B cell (primary cell): ENCODE measurements at regions not wholly inside any gene's neighbourhood (a gene's known extent, or its start where the extent isn't known, plus 50 kb on each side); places are given as distances from the start of the nearest gene placed in this dataset.

Source experiments
- ATAC-seq: fragments of 200-7000 bp; cut with Tn5 transposase; one replicate; pipeline ENCODE4 v1.10.0; 2021; ENCODE audit warnings: low read depth, mild to moderate bottlenecking, moderate number of reproducible peaks, moderate library complexity
- CTCF ChIA-PET: fragments of 350-600 bp; sonication (Branson Sonifier 250); formaldehyde crosslinking; loops from one replicate; lab custom pipeline; 2021; ENCODE audit warnings: antibody characterized with exemption, inconsistent platforms; lab: Charles Lee
- POLR2A ChIA-PET: fragments of 350-600 bp; sonication (Branson Sonifier 250); formaldehyde crosslinking; loops from one replicate; lab custom pipeline; 2021; ENCODE audit warnings: antibody characterized with exemption; lab: Charles Lee
- DNase-seq: peaks from one replicate; pipeline ENCODE4 v3.0.0; 2013
- H2AFZ ChIP-seq: 2 replicates; pipeline ENCODE4 v1.6.1; 2012; ENCODE audit warnings: mild to moderate bottlenecking, low read depth, low read length; ENCODE audit not compliant: insufficient read depth, poor library complexity, severe bottlenecking
- H3K27ac ChIP-seq, 2 donors: 1 replicate in 1 of 2; 2 replicates in 1 of 2; pipeline ENCODE4 v1.5.1; 2012 to 2013; ENCODE audit warnings: low read length in 2 of 2, mild to moderate bottlenecking in 2 of 2, moderate library complexity in 1 of 2
- H3K27me3 ChIP-seq, 4 experiments: fragments of 200-600 bp in 1 of 4; sonication (generic) in 1 of 4; replicated peaks in 1 of 4; 1 replicate in 2 of 4; 2 replicates in 2 of 4; pipeline versions ENCODE4 v1.6.1 to v1.7.0; 2013 to 2016; ENCODE audit warnings: low read length in 3 of 4, mild to moderate bottlenecking in 2 of 4, mixed read lengths in 1 of 4, moderate library complexity in 1 of 4; ENCODE audit not compliant: insufficient read depth in 4 of 4, control insufficient read depth in 3 of 4; ENCODE audit errors: control extremely low read depth in 1 of 4
- H3K36me3 ChIP-seq, 2 experiments: replicated peaks in 1 of 2; 1 replicate in 1 of 2; 2 replicates in 1 of 2; pipeline versions ENCODE4 v1.6.1 to v1.7.1; 2013; ENCODE audit warnings: low read length in 1 of 2; ENCODE audit not compliant: insufficient read depth in 2 of 2, control insufficient read depth in 1 of 2; ENCODE audit errors: control extremely low read depth in 1 of 2, extremely low read depth in 1 of 2
- H3K4me1 ChIP-seq, 2 donors: fragments of 200-600 bp in 1 of 2; sonication (generic) in 1 of 2; 1 replicate in 1 of 2; 2 replicates in 1 of 2; pipeline versions ENCODE4 v1.5.1 to v1.6.1; 2013 to 2017; ENCODE audit warnings: low read length in 2 of 2; ENCODE audit not compliant: control insufficient read depth in 2 of 2, insufficient read depth in 2 of 2
- H3K4me2 ChIP-seq: replicated peaks from 2 replicates; pipeline ENCODE3; 2012; ENCODE audit warnings: mild to moderate bottlenecking, low read depth, low read length; ENCODE audit not compliant: poor library complexity, severe bottlenecking
- H3K4me3 ChIP-seq, 5 experiments: fragments of 200-600 bp in 1 of 5; sonication (generic) in 1 of 5; 1 replicate in 3 of 5; 2 replicates in 2 of 5; pipeline versions ENCODE4 v1.5.1 to v1.7.0; 2011 to 2016; ENCODE audit warnings: low read length in 4 of 5, mild to moderate bottlenecking in 4 of 5, low read depth in 2 of 5, control low read depth in 1 of 5, moderate library complexity in 1 of 5; ENCODE audit not compliant: insufficient read depth in 1 of 5; ENCODE audit errors: control extremely low read depth in 1 of 5, extremely low read depth in 1 of 5
- H3K79me2 ChIP-seq: fragments of 200-600 bp; sonication (generic); one replicate; pipeline ENCODE4 v1.6.0; 2016; ENCODE audit warnings: low read length; ENCODE audit not compliant: control insufficient read depth, insufficient read depth
- H3K9ac ChIP-seq: fragments of 200-600 bp; sonication (generic); 2 replicates; pipeline ENCODE4 v1.6.1; 2017; ENCODE audit warnings: mild to moderate bottlenecking, low read length, moderate library complexity
- H3K9me3 ChIP-seq, 3 donors: one replicate each; pipeline versions ENCODE4 v1.6.1 to v1.7.1; 2013; ENCODE audit warnings: low read length in 2 of 3; ENCODE audit not compliant: control insufficient read depth in 2 of 3, insufficient read depth in 1 of 3; ENCODE audit errors: control extremely low read depth in 1 of 3
- H4K20me1 ChIP-seq: 2 replicates; pipeline ENCODE4 v1.6.0; 2012; ENCODE audit warnings: mild to moderate bottlenecking, low read length; ENCODE audit not compliant: insufficient read depth, control insufficient read depth, poor library complexity, severe bottlenecking
- H3K27ac Mint-ChIP-seq: one replicate; pipeline ENCODE4 v1.8.0; 2021; ENCODE audit warnings: mixed read lengths
- H3K27me3 Mint-ChIP-seq: one replicate; pipeline ENCODE4 v1.8.0; 2021; ENCODE audit warnings: mixed read lengths
- H3K4me1 Mint-ChIP-seq: one replicate; pipeline ENCODE4 v1.8.0; 2021; ENCODE audit warnings: mixed read lengths
- H3K4me3 Mint-ChIP-seq: one replicate; pipeline ENCODE4 v1.8.0; 2021; ENCODE audit warnings: mixed read lengths
- H3K9me3 Mint-ChIP-seq: one replicate; pipeline ENCODE4 v1.8.0; 2022; ENCODE audit warnings: mixed read lengths; ENCODE audit not compliant: insufficient read depth
- EZH2 ChIP-seq: IDR thresholded peaks from 2 replicates; pipeline ENCODE4 v1.6.1; 2012; ENCODE audit warnings: borderline replicate concordance, low read depth, mild to moderate bottlenecking, moderate library complexity, low read length; ENCODE audit not compliant: insufficient read depth, poor library complexity, severe bottlenecking
- WGBS: methylation state at CpG from one replicate; pipeline ENCODE4 v1.1.5; 2013; ENCODE audit warnings: missing lambda C conversion rate; ENCODE audit not compliant: insufficient coverage; 5-methylcytosine and 5-hydroxymethylcytosine counted together
- intact Hi-C: fragments of 100-400 bp; cut with micrococcal nuclease; formaldehyde crosslinking; loops from one replicate; pipeline ENCODE4 v1.10.0; 2022
- TF ChIP-seq, protein P1 (sequence below): fragments of 200-600 bp; IDR thresholded peaks from one replicate; pipeline ENCODE4 v1.8.0; 2022; ENCODE audit warnings: antibody characterized with exemption, mild to moderate bottlenecking

DNA sequence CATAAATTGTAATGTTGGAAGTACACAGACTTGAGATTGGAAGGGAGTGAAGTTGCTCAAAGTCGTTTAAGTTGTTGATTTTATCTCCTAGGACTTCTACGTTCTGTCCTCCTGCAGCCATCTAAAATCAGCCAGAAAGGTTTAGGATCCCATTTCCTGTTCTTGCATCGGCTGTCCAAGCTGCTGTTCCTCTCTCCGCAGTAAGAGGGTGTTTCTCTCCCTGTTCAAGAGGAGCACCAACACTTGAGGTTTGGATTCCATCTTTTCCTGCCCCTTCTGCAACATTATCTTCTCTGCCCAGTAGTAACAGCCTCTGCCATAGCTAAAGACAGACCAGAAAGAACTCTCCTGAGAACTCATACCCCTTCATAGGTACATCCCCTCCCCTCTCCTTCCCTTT lies 373.4 kb downstream of the GADD45G start:
- Histone ChIP-seq H3K27ac (no peak overlapping the region), H2AFZ (no peak overlapping the region), H3K4me2 (no peak overlapping the region), H3K4me3 (no peak overlapping the region), H3K4me1 (no peaks in the 10 kb centered on the region), H3K9me3 (no peaks in the 10 kb centered on the region), H3K79me2 (no peaks in the 10 kb centered on the region), H3K27me3 (no peaks in the 10 kb centered on the region), H4K20me1 (no peaks in the 10 kb centered on the region), H3K9ac (no peak overlapping the region), H3K36me3 (no peaks in the 10 kb centered on the region)
- peaks cover 19% of the 10 kb centered on the region for H3K27me3 Mint-ChIP-seq
- CTCF ChIA-PET: interaction anchor here (0.7 kb wide), 1 partner anchor 64 kb away, joined by 4 read pairs; no protein-coding TSS in a partner anchor
- POLR2A ChIA-PET: no interaction called here
- no peaks in the 10 kb centered on the region for H3K9me3 Mint-ChIP-seq
- ATAC-seq (no peak), DNase-seq (no peak)
- H3K27ac Mint-ChIP-seq: no peak overlapping the region
- TF ChIP-seq, protein P1, sequence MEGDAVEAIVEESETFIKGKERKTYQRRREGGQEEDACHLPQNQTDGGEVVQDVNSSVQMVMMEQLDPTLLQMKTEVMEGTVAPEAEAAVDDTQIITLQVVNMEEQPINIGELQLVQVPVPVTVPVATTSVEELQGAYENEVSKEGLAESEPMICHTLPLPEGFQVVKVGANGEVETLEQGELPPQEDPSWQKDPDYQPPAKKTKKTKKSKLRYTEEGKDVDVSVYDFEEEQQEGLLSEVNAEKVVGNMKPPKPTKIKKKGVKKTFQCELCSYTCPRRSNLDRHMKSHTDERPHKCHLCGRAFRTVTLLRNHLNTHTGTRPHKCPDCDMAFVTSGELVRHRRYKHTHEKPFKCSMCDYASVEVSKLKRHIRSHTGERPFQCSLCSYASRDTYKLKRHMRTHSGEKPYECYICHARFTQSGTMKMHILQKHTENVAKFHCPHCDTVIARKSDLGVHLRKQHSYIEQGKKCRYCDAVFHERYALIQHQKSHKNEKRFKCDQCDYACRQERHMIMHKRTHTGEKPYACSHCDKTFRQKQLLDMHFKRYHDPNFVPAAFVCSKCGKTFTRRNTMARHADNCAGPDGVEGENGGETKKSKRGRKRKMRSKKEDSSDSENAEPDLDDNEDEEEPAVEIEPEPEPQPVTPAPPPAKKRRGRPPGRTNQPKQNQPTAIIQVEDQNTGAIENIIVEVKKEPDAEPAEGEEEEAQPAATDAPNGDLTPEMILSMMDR: no peak
- no peak for TF ChIP-seq EZH2
- no peaks in the 10 kb centered on the region for H3K4me1 Mint-ChIP-seq
- intact Hi-C loops: no loop called here
- no peak overlapping the region for H3K4me3 Mint-ChIP-seq
- whole genome bisulfite sequencing: 27% methylated on average over 3 of the region's 4 CpGs

GRCh38 chr9:89980600-89980999 lies 375.8 kb downstream of the GADD45G start:
- CTCF ChIA-PET: no interaction called here

More at GRCh38 chr9:89980600-89980999, 375.8 kb downstream of the GADD45G start:
- no peak for DNase-seq
- no peak overlapping the region for H3K9ac ChIP-seq
- intact Hi-C loops: no loop called here
- POLR2A ChIA-PET: no interaction called here
- H3K4me1 ChIP-seq: no peaks in the 10 kb centered on the region
- H3K79me2 ChIP-seq: no peaks in the 10 kb centered on the region
- no peak overlapping the region for H3K4me3 Mint-ChIP-seq
- no peaks in the 10 kb centered on the region for H3K9me3 Mint-ChIP-seq
- H2AFZ ChIP-seq: no peak overlapping the region
- H3K9me3 ChIP-seq: no peaks in the 10 kb centered on the region
- no peak for ATAC-seq
- no peaks in the 10 kb centered on the region for H3K27me3 ChIP-seq
- H3K27ac Mint-ChIP-seq: no peak overlapping the region
- no peaks in the 10 kb centered on the region for H3K4me1 Mint-ChIP-seq
- H3K27ac ChIP-seq: no peak overlapping the region
- peaks cover 19% of the 10 kb centered on the region for H3K27me3 Mint-ChIP-seq
- H3K4me3 ChIP-seq: no peak overlapping the region
- no peaks in the 10 kb centered on the region for H3K36me3 ChIP-seq
- no peaks in the 10 kb centered on the region for H4K20me1 ChIP-seq
- WGBS: 100% methylated on average over 1 of the region's 5 CpGs
- no peak overlapping the region for H3K4me2 ChIP-seq
- TF ChIP-seq, protein P1: no peak
- no peak for TF ChIP-seq EZH2
